ENCODE measurements at regions not wholly inside any gene's neighbourhood (a gene's known extent, or its start where the extent isn't known, plus 50 kb on each side); places are given as distances from the start of the nearest gene placed in this dataset.
"Not testable (repeated sequence)": the region's sequence is repeated elsewhere in the genome, so short reads cannot be mapped to it uniquely, and the experiment has no call there.

GRCh38 chr18:47691611-47692010 is 238.8 kb downstream of the SMAD2 start (continued):
- TF ChIP-seq CREB1 (CRISPR knock-in tag; IDR thresholded peaks at IDR 0.05; ENCODE audit: low read depth) (no peak), REST (IDR thresholded peaks at IDR 0.05; ENCODE audit: unreplicated experiment) (no peak), NANOG (IDR thresholded peaks at IDR 0.05; ENCODE audit: borderline replicate concordance) (no peak), STAT1 (IDR thresholded peaks at IDR 0.05; ENCODE audit: unreplicated experiment) (no peak)

- not testable (repeated sequence) for H3K27me3 Mint-ChIP-seq (ENCODE audit: insufficient read depth, low read depth, poor library complexity); H3K4me2 ChIP-seq; H3K27ac Mint-ChIP-seq; H4K20me1 ChIP-seq (replicated peaks; ENCODE audit: insufficient read depth); ATAC-seq; H3K4me3 Mint-ChIP-seq; H3K27me3 ChIP-seq (ENCODE audit: insufficient read depth); H3K36me3 Mint-ChIP-seq (ENCODE audit: low read depth); H3K4me1 Mint-ChIP-seq; H3K27ac ChIP-seq (ENCODE audit: low read depth); H3K4me3 ChIP-seq; H3K9me3 Mint-ChIP-seq; H3F3A ChIP-seq (replicated peaks; ENCODE audit: low read depth); H3K4me1 ChIP-seq (ENCODE audit: insufficient read depth); H3K9me2 ChIP-seq (ENCODE audit: insufficient read depth); H3K36me3 ChIP-seq (ENCODE audit: insufficient read depth); DNase-seq (ENCODE audit: low spot score); H3K79me2 ChIP-seq (replicated peaks; ENCODE audit: insufficient read depth); H2AFZ ChIP-seq
These were observed 239.7 kb downstream of the SMAD2 start for GRCh38 chr18:47690778-47691177.

- H2AFZ ChIP-seq = peak overlapping the region; percentile 74; the same call in 1 of the 2 replicates
- DNase-seq (ENCODE audit: low spot score) = peak; percentile 24
- TF ChIP-seq CREB1 (CRISPR knock-in tag; IDR thresholded peaks at IDR 0.05; ENCODE audit: low read depth) (no peak), EZH2phosphoT487 (IDR thresholded peaks at IDR 0.05; ENCODE audit: unreplicated experiment) (no peak), NANOG (IDR thresholded peaks at IDR 0.05; ENCODE audit: borderline replicate concordance) (no peak), POLR2AphosphoS5 (IDR thresholded peaks at IDR 0.05; ENCODE audit: low read depth) (no peak), ZNF114 (CRISPR knock-in tag; IDR thresholded peaks at IDR 0.05) (no peak), ZNF462 (CRISPR knock-in tag; IDR thresholded peaks at IDR 0.05) (no peak), ZNF331 (CRISPR knock-in tag; IDR thresholded peaks at IDR 0.05; ENCODE audit: low read depth) (no peak)
These were observed 241.1 kb downstream of the SMAD2 start for GRCh38 chr18:47689371-47689770.

More at GRCh38 chr18:47689371-47689770, 241.1 kb downstream of the SMAD2 start:
- H3K4me2 ChIP-seq = no peak overlapping the region
- no peaks in the 10 kb centered on the region for H3K9me3 Mint-ChIP-seq
- H3K27me3 Mint-ChIP-seq (ENCODE audit: insufficient read depth, low read depth, poor library complexity) = peaks cover 2% of the 10 kb centered on the region
- no peak overlapping the region for H3K4me3 ChIP-seq
- no peak overlapping the region for H3K4me3 Mint-ChIP-seq
- peak; percentile 64 for ATAC-seq
- no peaks in the 10 kb centered on the region for H3K27me3 ChIP-seq (ENCODE audit: insufficient read depth)
- no peaks in the 10 kb centered on the region for H4K20me1 ChIP-seq (replicated peaks; ENCODE audit: insufficient read depth)
- peaks cover 6% of the 10 kb centered on the region; the same call in 2 of the 3 replicates for H3K4me1 Mint-ChIP-seq
- H3K27ac Mint-ChIP-seq = no peak overlapping the region
- H3K36me3 Mint-ChIP-seq (ENCODE audit: low read depth) = no peaks in the 10 kb centered on the region
- H3K36me3 ChIP-seq (ENCODE audit: insufficient read depth) = no peaks in the 10 kb centered on the region
- H3F3A ChIP-seq (replicated peaks; ENCODE audit: low read depth) = no peaks in the 10 kb centered on the region
- H3K27ac ChIP-seq (ENCODE audit: low read depth) = no peak overlapping the region
- H3K79me2 ChIP-seq (replicated peaks; ENCODE audit: insufficient read depth) = no peaks in the 10 kb centered on the region
- H3K4me1 ChIP-seq (ENCODE audit: insufficient read depth) = no peaks in the 10 kb centered on the region; the same call in 1 of the 2 replicates
- no peaks in the 10 kb centered on the region for H3K9me2 ChIP-seq (ENCODE audit: insufficient read depth)
